ENCODE measurements at regions not wholly inside any gene's neighbourhood (a gene's known extent, or its start where the extent isn't known, plus 50 kb on each side); places are given as distances from the start of the nearest gene placed in this dataset.

- TF ChIP-seq CHD1 (IDR thresholded peaks at IDR 0.05; ENCODE audit: low read depth, low read length): no peak
- no peak for TF ChIP-seq BHLHE40 (IDR thresholded peaks at IDR 0.05; ENCODE audit: low read depth, low read length)
- TF ChIP-seq, protein P1, sequence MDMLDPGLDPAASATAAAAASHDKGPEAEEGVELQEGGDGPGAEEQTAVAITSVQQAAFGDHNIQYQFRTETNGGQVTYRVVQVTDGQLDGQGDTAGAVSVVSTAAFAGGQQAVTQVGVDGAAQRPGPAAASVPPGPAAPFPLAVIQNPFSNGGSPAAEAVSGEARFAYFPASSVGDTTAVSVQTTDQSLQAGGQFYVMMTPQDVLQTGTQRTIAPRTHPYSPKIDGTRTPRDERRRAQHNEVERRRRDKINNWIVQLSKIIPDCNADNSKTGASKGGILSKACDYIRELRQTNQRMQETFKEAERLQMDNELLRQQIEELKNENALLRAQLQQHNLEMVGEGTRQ (IDR thresholded peaks at IDR 0.05; ENCODE audit: low read depth, low read length): no peak
- TF ChIP-seq RAD21 (IDR thresholded peaks at IDR 0.05; ENCODE audit: low read length): no peak
- TF ChIP-seq POLR2A (IDR thresholded peaks at IDR 0.05; ENCODE audit: low read depth, low read length): no peak
- no peak for TF ChIP-seq MAFK (IDR thresholded peaks at IDR 0.05; ENCODE audit: low read depth, low read length)
- no peak for TF ChIP-seq RFX5 (IDR thresholded peaks at IDR 0.05; ENCODE audit: low read depth, low read length)
- no peak for TF ChIP-seq MAZ (IDR thresholded peaks at IDR 0.05; ENCODE audit: borderline replicate concordance, low read depth, low read length)
- TF ChIP-seq, protein P2, sequence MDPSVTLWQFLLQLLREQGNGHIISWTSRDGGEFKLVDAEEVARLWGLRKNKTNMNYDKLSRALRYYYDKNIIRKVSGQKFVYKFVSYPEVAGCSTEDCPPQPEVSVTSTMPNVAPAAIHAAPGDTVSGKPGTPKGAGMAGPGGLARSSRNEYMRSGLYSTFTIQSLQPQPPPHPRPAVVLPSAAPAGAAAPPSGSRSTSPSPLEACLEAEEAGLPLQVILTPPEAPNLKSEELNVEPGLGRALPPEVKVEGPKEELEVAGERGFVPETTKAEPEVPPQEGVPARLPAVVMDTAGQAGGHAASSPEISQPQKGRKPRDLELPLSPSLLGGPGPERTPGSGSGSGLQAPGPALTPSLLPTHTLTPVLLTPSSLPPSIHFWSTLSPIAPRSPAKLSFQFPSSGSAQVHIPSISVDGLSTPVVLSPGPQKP (IDR thresholded peaks at IDR 0.05; ENCODE audit: borderline replicate concordance, low read depth, low read length): no peak
- TF ChIP-seq NFE2L2 (IDR thresholded peaks at IDR 0.05; ENCODE audit: low read depth, low read length): no peak
- Histone ChIP-seq H2AK5ac (ENCODE audit: low read depth, low read length) (no peak overlapping the region), H3K18ac (ENCODE audit: low read depth, low read length) (no peak overlapping the region), H3K79me1 (ENCODE audit: low read depth in 1 of 2, low read length in 2 of 2) (no peaks in the 10 kb centered on the region), H2AK9ac (replicated peaks; ENCODE audit: low read depth, low read length, poor library complexity) (no peak overlapping the region), H3K27me3 (ENCODE audit: control insufficient read depth, insufficient read depth, low read length) (no peaks in the 10 kb centered on the region), H3K14ac (replicated peaks; ENCODE audit: low read depth, low read length) (no peak overlapping the region), H3K9me3 (ENCODE audit: control insufficient read depth, insufficient read depth, low read length) (no peaks in the 10 kb centered on the region; the same call in 1 of the 2 replicates), H4K91ac (ENCODE audit: insufficient read depth, low read depth, low read length) (no peak overlapping the region), H2BK20ac (ENCODE audit: low read depth, low read length) (no peak overlapping the region), H3K4ac (ENCODE audit: low read depth, low read length) (no peak overlapping the region), H2BK5ac (ENCODE audit: low read depth, low read length, poor library complexity, severe bottlenecking) (no peak overlapping the region), H3K36me3 (ENCODE audit: control insufficient read depth, insufficient read depth, low read length) (no peaks in the 10 kb centered on the region), H2AFZ (replicated peaks; ENCODE audit: low read length, poor library complexity) (no peak overlapping the region), H3K4me1 (ENCODE audit: control insufficient read depth, insufficient read depth, low read length) (no peaks in the 10 kb centered on the region), H4K5ac (ENCODE audit: low read depth, low read length) (no peak overlapping the region), H4K8ac (ENCODE audit: low read depth in 2 of 2, low read length in 2 of 2) (no peak overlapping the region), H3K4me3 (ENCODE audit: insufficient read depth, low read depth, low read length) (no peak overlapping the region), H3K23ac (ENCODE audit: low read depth, low read length) (no peak overlapping the region), H4K20me1 (ENCODE audit: insufficient read depth, low read length) (no peaks in the 10 kb centered on the region), H3K4me2 (ENCODE audit: low read depth, low read length) (no peak overlapping the region), H2BK15ac (ENCODE audit: low read depth, low read length) (no peak overlapping the region), H3K9ac (ENCODE audit: low read depth, low read length) (no peak overlapping the region), H3K56ac (ENCODE audit: extremely low read depth, insufficient read depth, low read length) (no peak overlapping the region), H3K9me1 (ENCODE audit: insufficient read depth, low read length) (no peaks in the 10 kb centered on the region), H2BK120ac (ENCODE audit: low read depth, low read length) (no peak overlapping the region), H3K27ac (ENCODE audit: insufficient read depth, low read length) (no peak overlapping the region)
- dilution Hi-C loops (cut with HindIII; ENCODE audit: low sequenced_read_pairs, unreplicated experiment) (no loop called here), intact Hi-C loops (cut with micrococcal nuclease) (no loop called here), in situ Hi-C loops (cut with MboI; ENCODE audit: low sequenced_read_pairs) (no loop called here)
- BruUV-seq (replicated peaks): no TSS peak
- no CpG with 5 or more reads among the region's 1 CpG for WGBS, 2 experiments (ENCODE audit: extremely low coverage in 2 of 2, insufficient read length in 1 of 2)
- ChIA-PET POLR2A (ENCODE audit: unreplicated experiment) (no interaction called here), CTCF (no interaction called here)
- ATAC-seq (ENCODE audit: low read depth) (no peak), DNase-seq (no peak)
Observed at GRCh38 chr3:20456511-20456910, 270.5 kb upstream of the SGO1 start.
